B cell (primary cell): ENCODE measurements at regions not wholly inside any gene's neighbourhood (a gene's known extent, or its start where the extent isn't known, plus 50 kb on each side); places are given as distances from the start of the nearest gene placed in this dataset.

Experiments used
- ATAC-seq: fragments of 200-7000 bp; cut with Tn5 transposase; one replicate; pipeline ENCODE4 v1.10.0; 2021; ENCODE audit warnings: low read depth, mild to moderate bottlenecking, moderate number of reproducible peaks, moderate library complexity
- CTCF ChIA-PET: fragments of 350-600 bp; sonication (Branson Sonifier 250); formaldehyde crosslinking; loops from one replicate; lab custom pipeline; 2021; ENCODE audit warnings: antibody characterized with exemption, inconsistent platforms; lab: Charles Lee
- POLR2A ChIA-PET: fragments of 350-600 bp; sonication (Branson Sonifier 250); formaldehyde crosslinking; loops from one replicate; lab custom pipeline; 2021; ENCODE audit warnings: antibody characterized with exemption; lab: Charles Lee
- DNase-seq: peaks from one replicate; pipeline ENCODE4 v3.0.0; 2013
- H2AFZ ChIP-seq: 2 replicates; pipeline ENCODE4 v1.6.1; 2012; ENCODE audit warnings: mild to moderate bottlenecking, low read depth, low read length; ENCODE audit not compliant: insufficient read depth, poor library complexity, severe bottlenecking
- H3K27ac ChIP-seq, 2 donors: 1 replicate in 1 of 2; 2 replicates in 1 of 2; pipeline ENCODE4 v1.5.1; 2012 to 2013; ENCODE audit warnings: low read length in 2 of 2, mild to moderate bottlenecking in 2 of 2, moderate library complexity in 1 of 2
- H3K27me3 ChIP-seq, 4 experiments: fragments of 200-600 bp in 1 of 4; sonication (generic) in 1 of 4; replicated peaks in 1 of 4; 1 replicate in 2 of 4; 2 replicates in 2 of 4; pipeline versions ENCODE4 v1.6.1 to v1.7.0; 2013 to 2016; ENCODE audit warnings: low read length in 3 of 4, mild to moderate bottlenecking in 2 of 4, mixed read lengths in 1 of 4, moderate library complexity in 1 of 4; ENCODE audit not compliant: insufficient read depth in 4 of 4, control insufficient read depth in 3 of 4; ENCODE audit errors: control extremely low read depth in 1 of 4
- H3K36me3 ChIP-seq, 2 experiments: replicated peaks in 1 of 2; 1 replicate in 1 of 2; 2 replicates in 1 of 2; pipeline versions ENCODE4 v1.6.1 to v1.7.1; 2013; ENCODE audit warnings: low read length in 1 of 2; ENCODE audit not compliant: insufficient read depth in 2 of 2, control insufficient read depth in 1 of 2; ENCODE audit errors: control extremely low read depth in 1 of 2, extremely low read depth in 1 of 2
- H3K4me1 ChIP-seq, 2 donors: fragments of 200-600 bp in 1 of 2; sonication (generic) in 1 of 2; 1 replicate in 1 of 2; 2 replicates in 1 of 2; pipeline versions ENCODE4 v1.5.1 to v1.6.1; 2013 to 2017; ENCODE audit warnings: low read length in 2 of 2; ENCODE audit not compliant: control insufficient read depth in 2 of 2, insufficient read depth in 2 of 2
- H3K4me2 ChIP-seq: replicated peaks from 2 replicates; pipeline ENCODE3; 2012; ENCODE audit warnings: mild to moderate bottlenecking, low read depth, low read length; ENCODE audit not compliant: poor library complexity, severe bottlenecking
- H3K4me3 ChIP-seq, 5 experiments: fragments of 200-600 bp in 1 of 5; sonication (generic) in 1 of 5; 1 replicate in 3 of 5; 2 replicates in 2 of 5; pipeline versions ENCODE4 v1.5.1 to v1.7.0; 2011 to 2016; ENCODE audit warnings: low read length in 4 of 5, mild to moderate bottlenecking in 4 of 5, low read depth in 2 of 5, control low read depth in 1 of 5, moderate library complexity in 1 of 5; ENCODE audit not compliant: insufficient read depth in 1 of 5; ENCODE audit errors: control extremely low read depth in 1 of 5, extremely low read depth in 1 of 5
- H3K79me2 ChIP-seq: fragments of 200-600 bp; sonication (generic); one replicate; pipeline ENCODE4 v1.6.0; 2016; ENCODE audit warnings: low read length; ENCODE audit not compliant: control insufficient read depth, insufficient read depth
- H3K9ac ChIP-seq: fragments of 200-600 bp; sonication (generic); 2 replicates; pipeline ENCODE4 v1.6.1; 2017; ENCODE audit warnings: mild to moderate bottlenecking, low read length, moderate library complexity
- H3K9me3 ChIP-seq, 3 donors: one replicate each; pipeline versions ENCODE4 v1.6.1 to v1.7.1; 2013; ENCODE audit warnings: low read length in 2 of 3; ENCODE audit not compliant: control insufficient read depth in 2 of 3, insufficient read depth in 1 of 3; ENCODE audit errors: control extremely low read depth in 1 of 3
- H4K20me1 ChIP-seq: 2 replicates; pipeline ENCODE4 v1.6.0; 2012; ENCODE audit warnings: mild to moderate bottlenecking, low read length; ENCODE audit not compliant: insufficient read depth, control insufficient read depth, poor library complexity, severe bottlenecking
- H3K27ac Mint-ChIP-seq: one replicate; pipeline ENCODE4 v1.8.0; 2021; ENCODE audit warnings: mixed read lengths
- H3K27me3 Mint-ChIP-seq: one replicate; pipeline ENCODE4 v1.8.0; 2021; ENCODE audit warnings: mixed read lengths
- H3K4me1 Mint-ChIP-seq: one replicate; pipeline ENCODE4 v1.8.0; 2021; ENCODE audit warnings: mixed read lengths
- H3K4me3 Mint-ChIP-seq: one replicate; pipeline ENCODE4 v1.8.0; 2021; ENCODE audit warnings: mixed read lengths
- H3K9me3 Mint-ChIP-seq: one replicate; pipeline ENCODE4 v1.8.0; 2022; ENCODE audit warnings: mixed read lengths; ENCODE audit not compliant: insufficient read depth
- CTCF ChIP-seq: fragments of 200-600 bp; IDR thresholded peaks from one replicate; pipeline ENCODE4 v1.8.0; 2022; ENCODE audit warnings: antibody characterized with exemption, mild to moderate bottlenecking
- EZH2 ChIP-seq: IDR thresholded peaks from 2 replicates; pipeline ENCODE4 v1.6.1; 2012; ENCODE audit warnings: borderline replicate concordance, low read depth, mild to moderate bottlenecking, moderate library complexity, low read length; ENCODE audit not compliant: insufficient read depth, poor library complexity, severe bottlenecking
- WGBS: methylation state at CpG from one replicate; pipeline ENCODE4 v1.1.5; 2013; ENCODE audit warnings: missing lambda C conversion rate; ENCODE audit not compliant: insufficient coverage; 5-methylcytosine and 5-hydroxymethylcytosine counted together
- intact Hi-C: fragments of 100-400 bp; cut with micrococcal nuclease; formaldehyde crosslinking; loops from one replicate; pipeline ENCODE4 v1.10.0; 2022

GRCh38 chr1:185421485-185422107 is 104.6 kb upstream of the IVNS1ABP start:
- 100% methylated on average over 1 of the region's 3 CpGs for WGBS
- H3K9ac ChIP-seq, result no peak overlapping the region
- H3K4me2 ChIP-seq, result no peak overlapping the region
- Mint-ChIP-seq H3K27ac (no peak overlapping the region), H3K9me3 (no peaks in the 10 kb centered on the region), H3K4me1 (no peaks in the 10 kb centered on the region), H3K4me3 (no peak overlapping the region), H3K27me3 (peaks cover 5% of the 10 kb centered on the region)
- H3K79me2 ChIP-seq, result no peaks in the 10 kb centered on the region
- peaks cover 0 to 2% (median 0%) of the 10 kb centered on the region in 4 experiments for H3K27me3 ChIP-seq
- TF ChIP-seq CTCF (no peak), EZH2 (no peak)
- intact Hi-C loops, result no loop called here
- no peaks in the 10 kb centered on the region for H3K9me3 ChIP-seq
- H3K4me3 ChIP-seq, result no peak overlapping the region
- DNase-seq, result no peak
- no peaks in the 10 kb centered on the region for H3K4me1 ChIP-seq
- no peaks in the 10 kb centered on the region for H3K36me3 ChIP-seq
- CTCF ChIA-PET, result no interaction called here
- no peak for ATAC-seq
- H2AFZ ChIP-seq, result no peak overlapping the region
- no peak overlapping the region for H3K27ac ChIP-seq
- H4K20me1 ChIP-seq, result no peaks in the 10 kb centered on the region
- POLR2A ChIA-PET, result no interaction called here

GRCh38 chr1:185420588-185421081 is 103.6 kb upstream of the IVNS1ABP start:
- H3K9ac ChIP-seq, result no peak overlapping the region
- ATAC-seq (no peak), DNase-seq (no peak)
- H3K36me3 ChIP-seq, result no peaks in the 10 kb centered on the region
- no peak overlapping the region for H2AFZ ChIP-seq
- Mint-ChIP-seq H3K27ac (no peak overlapping the region), H3K9me3 (no peaks in the 10 kb centered on the region), H3K4me3 (no peak overlapping the region), H3K27me3 (peaks cover 5% of the 10 kb centered on the region), H3K4me1 (no peaks in the 10 kb centered on the region)
- H3K79me2 ChIP-seq, result no peaks in the 10 kb centered on the region
- ChIA-PET POLR2A (no interaction called here), CTCF (no interaction called here)
- H4K20me1 ChIP-seq, result no peaks in the 10 kb centered on the region
- intact Hi-C loops, result no loop called here
- no peak overlapping the region for H3K4me3 ChIP-seq
- H3K9me3 ChIP-seq, result no peaks in the 10 kb centered on the region
- H3K4me1 ChIP-seq, result no peaks in the 10 kb centered on the region
- H3K4me2 ChIP-seq, result no peak overlapping the region
- no peak overlapping the region for H3K27ac ChIP-seq
- peaks cover 0 to 2% (median 0%) of the 10 kb centered on the region in 4 experiments for H3K27me3 ChIP-seq
- TF ChIP-seq EZH2 (no peak), CTCF (no peak)
